ENCODE measurements at regions not wholly inside any gene's neighbourhood (a gene's known extent, or its start where the extent isn't known, plus 50 kb on each side); places are given as distances from the start of the nearest gene placed in this dataset.

DNA sequence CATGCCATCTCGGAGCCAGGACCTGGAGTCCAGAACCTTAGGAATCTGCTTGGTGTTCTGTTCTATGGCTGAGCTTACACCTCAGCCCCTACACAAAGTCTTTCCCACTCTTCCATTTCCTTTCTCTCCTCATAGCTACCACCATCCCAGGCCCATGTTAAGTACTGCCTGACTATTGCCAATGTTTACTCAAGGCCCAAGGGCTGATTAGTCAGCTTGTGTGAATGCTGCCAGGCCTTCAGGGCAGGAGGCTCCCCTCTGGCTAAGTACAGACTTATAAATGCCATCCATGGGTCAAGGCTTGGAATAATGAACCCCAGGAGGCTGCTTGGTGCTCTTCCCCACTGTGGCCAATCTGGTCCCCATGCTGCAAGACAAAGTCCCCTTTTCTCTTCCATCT, 411.6 kb upstream of the MAGEB18 start:
- ChIA-PET CTCF (ENCODE audit: partially characterized antibody) (no interaction called here), POLR2A (ENCODE audit: partially characterized antibody) (interaction anchor here (0.6 kb wide), 1 partner anchor 38 kb away, joined by 3 read pairs; no protein-coding TSS in a partner anchor)
- H3K9ac ChIP-seq (replicated peaks in 1 of 4; ENCODE audit: extremely low read depth in 1 of 4, low read depth in 3 of 4, low read length in 3 of 4): no peak overlapping the region
- no peak overlapping the region for H3K14ac ChIP-seq (ENCODE audit: insufficient read length)
- H3K4me3 ChIP-seq (ENCODE audit: extremely low read depth in 1 of 4, insufficient read depth in 2 of 4, low read depth in 3 of 4, low read length in 4 of 4): no peak overlapping the region
- H3K36me3 ChIP-seq (ENCODE audit: control insufficient read depth in 2 of 4, insufficient read depth in 4 of 4, low read length in 3 of 4): no peaks in the 10 kb centered on the region
- no peaks in the 10 kb centered on the region for H3K79me2 ChIP-seq (ENCODE audit: control insufficient read depth in 1 of 2, insufficient read depth in 2 of 2, low read length in 2 of 2)
- no peak for DNase-seq (ENCODE audit: low read depth in 1 of 2, low spot score in 2 of 2)
- no peak overlapping the region for H2BK12ac ChIP-seq (ENCODE audit: low read depth, low read length)
- no peak overlapping the region for H3K4ac ChIP-seq (replicated peaks; ENCODE audit: insufficient read length, low read depth, low read length)
- H3K79me1 ChIP-seq (ENCODE audit: low read depth, low read length): no peaks in the 10 kb centered on the region
- H2BK5ac ChIP-seq (ENCODE audit: low read depth, low read length): no peak overlapping the region
- no peak overlapping the region for H2AFZ ChIP-seq (ENCODE audit: low read length)
- H3K18ac ChIP-seq (ENCODE audit: extremely low read depth, low read length): no peak overlapping the region
- H2BK15ac ChIP-seq (ENCODE audit: low read length): no peak overlapping the region
- no peak overlapping the region for H2AK5ac ChIP-seq (ENCODE audit: low read depth, low read length)
- no peaks in the 10 kb centered on the region for H4K20me1 ChIP-seq (replicated peaks in 1 of 2; ENCODE audit: control insufficient read depth in 1 of 2, insufficient read depth in 2 of 2, low read length in 2 of 2)
- no peaks in the 10 kb centered on the region for H3K23me2 ChIP-seq (ENCODE audit: low read depth, low read length)
- TF ChIP-seq KDM4A (IDR thresholded peaks at IDR 0.05; ENCODE audit: low read depth, low read length, severe bottlenecking) (no peak), RBBP5 (IDR thresholded peaks at IDR 0.05; ENCODE audit: borderline replicate concordance, low read depth, low read length) (no peak), JUN (IDR thresholded peaks at IDR 0.05; ENCODE audit: low read depth, low read length) (no peak)
- no peak overlapping the region for H4K91ac ChIP-seq (replicated peaks; ENCODE audit: insufficient read length, low read length)
- no peaks in the 10 kb centered on the region for H3K4me1 ChIP-seq (replicated peaks in 1 of 4; ENCODE audit: control insufficient read depth in 3 of 4, insufficient read depth in 4 of 4, low read length in 3 of 4)
- WGBS, 2 experiments (ENCODE audit: extremely low coverage in 1 of 2, insufficient coverage in 1 of 2, insufficient read length in 1 of 2, insufficient replicate concordance in 2 of 2, low coverage in 1 of 2, low lambda C conversion rate in 2 of 2, missing lambda C conversion rate in 1 of 2): 100% methylated on average over 1 of the region's 1 CpG; no CpG with 5 or more reads in 1 of the 2 experiments
- H4K5ac ChIP-seq (ENCODE audit: insufficient read length, low read depth, low read length): no peak overlapping the region
- H3K27me3 ChIP-seq (replicated peaks in 1 of 4; ENCODE audit: control insufficient read depth in 3 of 4, extremely low read depth in 1 of 4, insufficient read depth in 3 of 4, low read length in 3 of 4): no peaks in the 10 kb centered on the region
- H3K27ac ChIP-seq (ENCODE audit: low read depth, low read length): no peak overlapping the region
- no peak overlapping the region for H4K8ac ChIP-seq (ENCODE audit: extremely low read depth, insufficient read depth, low read length)
- H3K23ac ChIP-seq (ENCODE audit: insufficient read length): no peak overlapping the region
- H2BK20ac ChIP-seq (ENCODE audit: low read length): no peak overlapping the region
- FAIRE-seq: no peak
- H3K56ac ChIP-seq (replicated peaks; ENCODE audit: insufficient read length, low read depth, low read length): no peak overlapping the region
- no peak overlapping the region for H3K4me2 ChIP-seq (ENCODE audit: insufficient read depth in 1 of 2, low read depth in 2 of 2, low read length in 2 of 2)
- no peak overlapping the region for H2BK120ac ChIP-seq (replicated peaks; ENCODE audit: low read depth, low read length)
- no peaks in the 10 kb centered on the region for H3K9me3 ChIP-seq (ENCODE audit: insufficient read depth in 2 of 2, low read depth in 1 of 2, low read length in 1 of 2)
